ENCODE measurements at regions not wholly inside any gene's neighbourhood (a gene's known extent, or its start where the extent isn't known, plus 50 kb on each side); places are given as distances from the start of the nearest gene placed in this dataset.
"Not testable (repeated sequence)": the region's sequence is repeated elsewhere in the genome, so short reads cannot be mapped to it uniquely, and the experiment has no call there.

DNA sequence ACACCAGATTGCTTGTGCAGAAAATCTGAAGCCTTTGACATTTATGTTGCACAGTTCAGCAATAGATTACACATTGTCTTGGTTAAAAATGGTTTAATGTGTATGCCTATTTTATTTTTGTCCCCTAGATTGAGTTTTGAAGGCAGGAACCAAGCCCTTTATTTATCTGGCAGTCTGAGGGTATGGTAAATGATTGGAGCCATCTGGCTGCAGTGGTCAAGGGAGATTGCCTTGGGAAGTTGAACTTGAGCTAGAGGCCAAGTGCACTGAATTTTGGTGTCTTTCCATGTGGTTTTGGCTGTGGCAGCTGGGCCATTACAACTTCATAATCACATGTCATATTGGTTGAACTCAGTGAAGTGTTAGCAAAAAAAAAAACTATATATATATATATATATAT is 248.7 kb upstream of the C2CD4B start:
- DNase-seq, result no peak

DNA sequence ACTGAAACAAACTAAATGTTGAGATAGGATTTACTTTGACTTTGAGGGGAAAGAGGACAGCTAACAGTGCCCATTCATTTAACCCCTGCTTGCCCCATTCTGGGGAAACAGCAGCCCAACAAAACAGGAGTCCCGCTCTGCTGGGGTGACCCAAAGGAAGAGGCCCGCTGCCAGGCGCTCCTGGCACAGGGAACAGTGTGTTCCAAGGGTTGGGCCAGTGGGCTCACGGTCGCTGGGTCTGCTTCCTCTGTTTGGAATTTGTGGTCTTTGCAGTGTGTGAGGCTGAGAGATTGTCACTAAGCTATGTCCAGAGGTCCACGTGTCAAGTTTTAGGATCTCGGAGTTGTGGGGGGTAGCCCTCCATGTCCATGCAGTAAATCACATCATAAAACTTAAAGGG is 250.4 kb upstream of the C2CD4B start:
- DNase-seq, result no peak

DNA sequence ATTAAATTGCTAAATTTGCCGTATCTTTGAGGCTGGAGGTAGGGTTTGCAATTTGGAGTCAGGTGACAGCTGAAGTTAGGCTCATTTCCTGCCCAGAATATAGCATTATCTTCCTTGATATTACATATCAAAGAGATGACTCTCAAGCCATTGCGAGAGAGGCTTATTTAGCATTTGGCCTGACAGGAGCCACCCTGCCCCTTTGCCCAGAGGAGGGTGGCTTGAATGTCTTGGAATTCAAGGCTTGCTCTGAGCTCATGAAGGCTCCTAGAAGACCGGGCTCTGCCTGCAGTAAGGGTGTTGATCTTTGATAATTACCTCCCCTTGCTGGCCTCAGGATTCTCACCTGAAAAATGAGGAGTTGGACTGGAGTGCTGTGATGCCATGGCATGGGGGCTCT is 251.4 kb upstream of the C2CD4B start:
- DNase-seq, result no peak

DNA sequence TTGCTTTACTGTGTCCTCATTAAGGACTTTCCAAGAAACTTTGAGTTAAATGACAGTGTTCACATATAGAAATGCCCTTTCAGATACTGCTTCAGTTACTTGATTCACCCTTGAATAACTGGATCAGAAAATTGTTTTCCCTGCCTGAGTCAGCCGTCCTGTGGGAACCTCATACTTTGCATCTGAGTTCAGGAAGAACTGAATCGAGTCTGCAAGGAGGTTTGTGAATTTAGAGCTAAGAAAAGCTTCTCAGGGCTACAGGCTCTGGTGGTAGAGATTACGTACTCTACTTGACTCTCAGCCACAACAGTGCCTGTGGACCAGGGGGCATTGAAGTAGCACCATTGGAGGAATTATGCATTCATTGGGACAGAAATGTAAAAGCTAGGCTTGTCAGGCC is 252.4 kb upstream of the C2CD4B start:
- no peak for DNase-seq

DNA sequence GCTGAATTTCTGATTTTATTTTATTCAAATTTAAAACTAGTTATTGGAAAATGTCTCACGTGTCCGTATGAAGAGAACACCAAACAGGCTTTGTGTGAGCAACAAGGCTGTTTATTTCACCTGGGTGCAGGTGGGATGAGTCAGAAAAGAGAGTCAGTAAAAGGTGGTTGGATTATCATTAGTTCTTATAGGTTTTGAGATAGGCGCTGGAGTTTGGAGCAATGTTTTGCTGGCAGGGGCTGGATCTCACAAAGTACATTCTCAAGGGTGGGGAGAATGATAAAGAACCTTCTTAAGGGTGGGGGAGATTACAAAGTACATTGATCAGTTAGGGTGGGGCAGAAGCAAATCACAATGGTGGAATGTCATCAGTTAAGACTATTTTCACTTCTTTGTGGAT is 253.4 kb upstream of the C2CD4B start:
- DNase-seq, result not testable (repeated sequence)

DNA sequence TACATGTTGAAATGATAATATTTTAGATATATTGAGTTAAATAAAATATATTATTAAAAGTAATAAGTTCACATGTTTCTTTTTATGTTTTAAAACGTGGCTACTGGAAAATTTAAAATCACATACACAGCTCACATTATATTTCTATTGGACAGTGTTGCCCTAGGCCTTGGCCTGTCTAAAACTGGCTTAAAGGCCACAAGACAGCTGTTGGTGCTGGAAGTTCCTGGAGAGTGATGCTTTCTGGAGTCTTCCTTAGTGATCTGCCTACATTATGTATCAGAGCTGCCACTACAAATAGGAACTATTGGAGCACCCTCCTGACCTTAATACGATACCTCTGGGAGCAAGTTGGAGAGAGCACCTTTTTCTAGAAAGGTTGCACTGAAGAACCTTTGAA is 254.1 kb upstream of the C2CD4B start:
- no peak for DNase-seq

DNA sequence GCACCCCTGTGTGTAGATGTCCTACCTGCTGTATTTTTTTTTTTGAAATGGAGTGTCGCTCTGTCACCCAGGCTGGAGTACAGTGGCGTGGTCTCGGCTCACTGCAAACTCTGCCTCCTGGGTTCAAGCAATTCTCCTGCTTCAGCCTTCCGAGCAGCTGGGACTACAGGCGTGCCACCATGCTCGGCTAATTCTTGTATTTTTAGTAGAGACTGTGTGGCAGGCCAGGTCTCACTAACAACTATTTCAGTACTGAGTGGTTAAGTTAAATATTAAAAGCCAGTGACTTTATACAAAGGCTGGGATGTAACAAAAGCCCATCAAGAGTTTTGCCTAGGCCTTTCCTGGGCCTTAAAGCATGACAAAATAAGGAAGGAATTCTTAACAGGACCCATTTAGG is 255.3 kb upstream of the C2CD4B start:
- not testable (repeated sequence) for DNase-seq

DNA sequence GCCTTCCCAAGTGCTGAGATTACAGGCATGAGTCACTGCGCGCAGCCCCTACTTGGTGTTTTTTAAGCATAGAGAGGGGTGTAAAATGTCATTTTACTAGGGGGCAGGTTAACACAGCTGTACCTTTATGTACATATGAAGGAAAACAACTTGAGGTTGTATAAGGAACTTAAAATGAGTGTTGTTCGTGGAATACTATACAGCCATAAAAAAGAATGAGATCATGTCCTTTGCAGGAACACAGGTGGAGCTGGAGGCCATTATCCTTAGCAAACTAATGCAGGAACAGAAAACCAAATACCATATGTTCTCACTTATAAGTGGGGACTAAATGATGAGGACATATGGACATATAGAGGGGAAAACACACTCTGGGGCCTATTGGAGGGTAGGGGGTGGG is 256.2 kb upstream of the C2CD4B start:
- no peak for DNase-seq

DNA sequence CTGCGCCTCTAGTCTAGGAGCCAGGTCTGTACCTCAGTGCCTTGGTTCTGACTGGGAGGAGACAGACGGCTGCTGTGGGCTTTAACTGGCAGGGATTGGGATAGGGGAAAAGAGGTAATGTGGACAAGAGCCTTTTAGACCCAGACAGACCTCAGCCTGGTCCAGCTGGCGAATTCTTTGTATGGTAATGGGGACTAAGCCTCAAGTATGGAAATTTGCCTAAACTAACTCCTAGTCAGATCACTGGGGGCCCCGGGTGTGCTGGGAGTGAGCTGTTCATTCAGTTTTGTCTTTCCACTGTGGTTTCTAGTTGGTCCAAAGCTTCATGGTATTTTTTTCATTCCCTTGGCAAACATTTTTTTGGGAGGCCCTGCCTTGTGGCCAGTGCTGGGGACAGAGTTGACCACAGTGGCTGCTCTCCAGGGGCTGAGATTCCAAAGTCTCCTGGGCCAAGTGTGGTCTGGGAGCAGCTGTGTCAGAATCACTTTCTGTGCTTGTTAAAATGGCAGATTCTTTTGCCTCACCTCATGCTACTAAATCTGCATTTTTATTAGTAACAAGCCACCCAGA is 261.4 kb upstream of the C2CD4B start:
- no peak for DNase-seq

DNA sequence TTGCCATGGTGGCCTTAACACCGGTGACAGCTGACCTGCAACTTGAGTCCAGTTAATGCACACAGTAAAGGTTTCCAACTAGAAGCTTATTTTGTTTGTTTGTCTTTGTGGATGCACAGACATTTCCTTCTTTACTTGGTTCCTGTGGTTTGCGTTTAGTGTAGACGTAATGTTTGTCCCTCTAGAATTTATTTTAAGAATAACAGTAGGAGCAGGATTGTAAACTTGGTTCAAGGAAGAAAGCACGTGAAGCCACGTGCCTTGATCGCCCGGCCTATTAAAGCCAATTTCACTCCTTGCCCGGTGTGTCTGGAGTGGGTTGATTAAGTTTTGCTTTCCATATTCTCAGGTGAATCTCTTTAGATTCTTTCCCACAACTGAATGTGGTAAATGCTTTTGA is 263.2 kb upstream of the C2CD4B start:
- DNase-seq, result no peak

DNA sequence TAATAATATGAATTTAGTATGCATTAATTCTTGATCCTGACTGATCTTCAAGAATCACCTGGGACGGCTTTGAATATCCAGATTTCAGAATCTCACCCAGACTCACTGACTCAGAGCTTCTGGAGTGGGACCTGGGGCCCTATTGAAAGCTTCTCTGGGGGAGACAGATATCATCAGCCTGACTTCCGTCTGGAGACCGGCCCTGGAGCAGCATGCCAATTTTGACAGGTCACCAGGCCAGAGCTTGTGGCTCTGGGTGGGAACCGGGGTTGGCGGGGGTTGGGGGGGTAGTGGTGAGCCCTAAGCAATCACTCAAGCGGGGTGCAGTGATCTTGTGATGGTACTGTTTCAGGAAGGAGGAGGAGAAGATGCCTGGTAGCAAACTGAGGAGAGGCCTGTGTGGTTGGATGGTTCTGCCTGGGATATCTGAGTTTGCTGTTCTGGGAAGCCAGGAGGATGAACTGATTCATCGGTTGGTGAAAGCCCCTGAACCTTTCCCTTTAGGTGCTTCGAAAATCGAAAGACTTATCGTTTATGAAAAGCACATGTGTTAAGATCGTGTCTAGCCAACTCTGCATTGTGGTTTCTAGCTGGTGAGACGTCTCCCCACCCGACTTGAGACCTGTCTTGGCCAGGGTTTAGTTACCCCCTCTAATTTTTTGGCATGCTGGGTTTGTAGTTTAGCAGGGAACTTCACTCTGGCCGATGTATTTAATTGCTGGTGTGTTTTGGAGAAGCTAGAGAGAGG is 263.9 kb upstream of the C2CD4B start:
- no peak for DNase-seq

DNA sequence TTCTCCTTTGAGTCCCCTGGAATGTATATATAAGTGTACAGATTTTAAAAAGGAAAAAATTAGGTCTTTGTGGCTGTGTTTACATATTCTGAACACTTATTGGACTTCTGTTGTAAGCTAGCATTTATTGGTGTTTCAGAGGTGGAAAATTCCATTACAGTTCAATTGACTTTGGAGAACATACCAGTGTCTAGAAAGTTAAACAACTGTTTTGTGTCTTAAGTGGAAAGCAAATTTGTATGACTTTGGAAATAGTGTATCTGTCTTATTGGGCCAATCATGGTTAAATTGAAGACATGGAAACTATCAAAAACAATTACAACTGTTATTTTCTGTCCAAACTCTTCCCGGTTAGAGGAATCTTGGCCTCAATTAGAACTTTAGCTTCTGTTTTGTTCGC is 265.0 kb upstream of the C2CD4B start:
- DNase-seq, result no peak

DNA sequence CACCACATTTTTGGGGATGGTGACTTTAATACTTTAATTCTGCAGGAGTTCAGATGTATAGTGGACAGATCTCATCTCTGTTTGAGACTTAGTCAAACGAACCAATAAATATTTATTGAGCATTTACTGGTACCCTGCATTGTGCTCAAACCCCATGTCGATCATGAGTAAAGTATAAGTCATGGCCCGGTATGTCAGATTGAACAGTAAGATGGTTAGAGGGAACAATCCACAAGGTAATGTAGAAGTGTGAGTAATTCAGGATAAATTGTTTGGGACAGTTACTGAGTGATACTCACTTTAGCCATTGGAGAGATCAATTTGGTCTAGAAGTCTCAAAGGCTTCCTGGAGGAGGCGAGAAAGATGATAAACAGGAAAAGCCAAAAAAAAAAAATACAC is 265.5 kb upstream of the C2CD4B start:
- no peak for DNase-seq

DNA sequence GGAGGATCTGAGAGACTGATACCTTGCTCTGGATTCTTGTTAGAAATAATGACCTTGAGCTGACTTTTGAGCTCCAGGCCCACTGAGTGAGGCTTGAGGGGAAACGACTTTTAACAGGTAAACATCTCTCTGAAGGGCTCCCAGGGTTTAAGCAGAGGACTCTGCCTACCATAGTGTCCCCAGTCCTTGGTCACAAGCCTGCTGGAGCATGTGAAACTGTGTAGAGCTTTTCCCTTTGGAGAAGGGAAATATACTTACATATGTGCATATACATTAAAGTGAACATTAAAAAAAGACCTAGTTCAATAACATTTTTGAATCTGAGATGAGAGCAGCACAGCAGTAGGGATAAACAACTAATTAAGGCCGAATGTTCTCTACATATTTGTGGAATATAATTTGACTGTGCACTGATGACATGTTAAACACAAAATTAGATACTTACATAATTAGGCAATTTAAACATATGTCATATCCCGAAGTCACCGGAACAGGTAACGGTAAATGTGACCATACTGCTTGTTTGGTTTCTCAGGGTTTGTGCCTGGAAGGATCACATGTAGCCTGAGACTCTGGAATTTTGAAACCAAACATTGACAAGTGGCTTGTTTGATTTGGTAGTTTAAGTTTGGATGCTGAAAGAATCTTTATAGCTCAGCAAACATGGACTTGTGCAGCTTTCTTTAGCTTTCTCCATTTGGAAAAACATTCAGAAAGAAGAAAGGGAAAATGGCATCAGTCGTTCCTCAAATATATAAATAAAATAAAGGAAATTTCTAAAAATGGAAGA is 266.1 kb upstream of the C2CD4B start:
- no peak for DNase-seq

DNA sequence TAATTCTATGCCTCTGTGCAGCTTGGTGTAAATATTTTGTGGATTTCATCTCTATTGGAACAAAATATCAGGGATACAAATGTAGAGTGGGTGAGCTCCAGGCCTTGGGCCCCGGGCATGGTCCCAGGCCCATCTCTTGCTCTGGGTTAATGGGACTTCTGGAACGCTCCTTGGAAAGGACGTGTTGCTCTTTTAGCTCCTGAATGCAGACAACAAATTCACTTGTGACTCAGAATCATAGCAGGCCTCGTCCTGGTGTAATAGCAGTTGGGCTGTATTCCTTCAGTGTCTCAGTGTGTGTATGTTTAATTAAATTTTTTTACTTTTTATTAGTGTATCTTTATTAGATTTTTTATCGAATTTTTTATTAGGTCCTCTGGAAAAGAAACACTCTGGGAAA is 266.7 kb upstream of the C2CD4B start:
- DNase-seq, result no peak

DNA sequence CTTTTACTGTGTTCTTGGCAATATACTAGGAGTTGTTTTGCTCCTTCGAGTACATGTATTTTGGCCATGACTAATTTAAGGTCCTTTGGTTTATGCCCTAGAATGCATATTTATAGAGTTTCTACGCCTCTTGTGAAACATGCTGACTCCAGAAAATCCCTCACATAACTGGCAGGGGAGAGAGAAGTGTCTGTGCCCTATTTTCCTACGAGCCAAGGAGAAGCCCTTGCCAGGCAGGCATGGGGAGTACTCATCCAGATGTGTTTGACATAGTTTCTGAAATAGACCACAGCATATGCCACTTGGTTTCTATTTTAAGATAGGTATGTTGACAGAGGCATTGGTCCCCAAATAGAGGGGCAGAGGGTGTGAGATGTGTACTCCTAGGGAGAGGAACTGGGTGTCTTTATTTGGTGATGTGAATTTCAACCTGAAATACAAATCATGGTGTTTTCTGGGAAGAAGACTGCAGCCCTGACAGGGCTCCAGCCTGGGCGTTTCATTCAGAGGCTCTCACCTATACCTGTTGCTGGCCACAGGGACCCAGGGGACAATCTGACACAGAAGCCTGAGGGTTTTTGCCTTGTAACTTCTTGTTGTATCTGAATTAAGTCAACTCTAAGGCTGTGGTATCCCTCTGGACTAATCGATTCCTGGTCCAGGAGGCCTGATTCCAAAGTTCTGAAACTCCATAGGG is 267.8 kb upstream of the C2CD4B start:
- DNase-seq, result no peak

DNA sequence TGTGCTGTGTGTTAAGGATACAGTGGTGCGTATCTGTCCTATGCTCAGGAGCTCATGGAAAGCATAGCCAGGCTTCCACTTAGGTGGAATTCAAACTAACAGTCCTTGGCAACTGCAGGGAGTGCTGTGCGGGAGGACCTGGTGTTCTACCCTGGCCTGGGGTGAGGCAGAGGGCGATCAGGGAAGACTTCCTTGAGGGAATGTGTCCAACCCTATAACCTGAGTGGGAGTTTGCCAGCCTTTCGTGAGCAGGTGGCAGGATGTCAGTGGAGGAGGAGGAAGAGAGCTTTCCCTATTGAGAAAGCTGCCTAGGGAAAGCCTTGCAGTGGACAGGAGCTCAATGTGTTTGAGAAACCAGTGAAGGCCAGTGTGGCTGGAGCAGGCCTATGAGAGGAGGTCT is 271.1 kb upstream of the C2CD4B start:
- no peak for DNase-seq

DNA sequence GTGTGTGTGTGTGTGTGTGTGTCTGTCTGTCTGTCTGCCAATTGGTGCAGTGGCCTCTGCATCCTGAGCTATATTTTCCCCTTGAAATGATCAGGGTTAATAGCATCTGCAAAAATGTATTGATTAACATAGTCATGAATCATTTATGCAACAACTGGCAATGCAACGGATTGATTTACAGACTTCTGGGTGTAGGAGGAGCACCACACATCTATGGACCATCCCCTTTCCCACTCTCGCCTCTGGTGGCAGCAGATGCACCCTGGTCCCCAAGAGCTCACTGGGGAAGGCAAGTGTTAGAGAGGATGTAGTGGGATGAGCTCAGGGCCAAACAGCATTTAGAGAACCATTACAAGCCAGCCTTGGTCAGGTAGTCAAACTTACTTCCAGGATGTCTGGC is 272.7 kb upstream of the C2CD4B start:
- DNase-seq, result no peak

DNA sequence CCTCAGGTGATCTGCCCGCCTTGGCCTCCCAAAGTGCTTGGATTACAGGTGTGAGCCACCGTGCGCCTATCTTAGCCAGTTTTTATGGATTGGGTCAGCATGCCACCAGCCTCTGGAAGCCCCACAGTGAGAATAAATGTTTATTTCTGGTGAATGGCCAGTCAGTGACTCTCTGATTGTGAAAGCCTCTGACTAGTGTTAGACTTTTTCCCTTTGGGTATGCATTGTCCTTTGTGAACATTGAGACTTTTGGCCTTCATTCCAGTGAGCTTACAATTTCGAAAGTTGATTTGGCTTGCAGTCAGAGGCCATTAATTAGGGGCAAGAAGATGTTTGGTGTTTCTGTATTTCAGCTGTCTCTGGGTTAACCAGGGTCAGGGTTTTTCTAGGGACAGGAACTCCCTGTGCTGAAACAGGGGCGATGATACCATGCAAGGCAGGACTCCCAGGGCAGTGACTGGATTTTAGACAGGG is 274.5 kb upstream of the C2CD4B start:
- DNase-seq, result no peak

DNA sequence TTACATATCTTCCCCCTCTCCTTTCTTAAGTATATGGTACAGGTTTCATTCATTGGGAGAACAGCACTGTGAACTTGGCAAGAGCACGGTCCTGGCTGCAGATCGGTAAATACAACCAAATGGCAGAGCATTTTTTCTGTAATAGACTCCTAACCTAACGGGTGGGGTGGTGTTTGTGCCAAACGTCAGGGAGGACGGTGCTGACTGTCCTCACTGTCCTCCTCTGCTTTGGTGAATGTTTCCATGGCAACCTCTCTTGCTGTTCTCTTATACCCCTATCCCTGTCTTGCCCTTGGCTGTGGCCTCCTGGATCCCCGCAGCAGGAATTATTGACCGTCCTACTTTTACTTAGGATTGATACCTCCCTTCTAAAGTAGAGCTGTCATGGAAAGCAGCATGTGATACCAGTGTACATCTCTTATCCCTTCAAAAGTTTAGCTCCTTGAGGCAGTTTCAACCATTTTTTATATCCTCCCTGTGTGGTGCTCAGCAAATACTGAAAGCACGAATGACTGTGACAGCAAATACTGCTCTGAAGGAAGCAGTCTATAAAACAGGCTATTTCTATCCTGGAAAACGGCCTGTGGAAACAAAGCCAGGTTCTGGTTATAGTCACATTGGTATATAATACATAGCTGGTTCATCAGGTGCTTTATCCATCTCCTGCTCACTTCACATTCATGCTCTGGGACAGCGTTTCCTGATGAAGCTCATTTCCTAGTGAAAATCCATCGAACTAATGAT is 275.4 kb upstream of the C2CD4B start:
- DNase-seq, result no peak

DNA sequence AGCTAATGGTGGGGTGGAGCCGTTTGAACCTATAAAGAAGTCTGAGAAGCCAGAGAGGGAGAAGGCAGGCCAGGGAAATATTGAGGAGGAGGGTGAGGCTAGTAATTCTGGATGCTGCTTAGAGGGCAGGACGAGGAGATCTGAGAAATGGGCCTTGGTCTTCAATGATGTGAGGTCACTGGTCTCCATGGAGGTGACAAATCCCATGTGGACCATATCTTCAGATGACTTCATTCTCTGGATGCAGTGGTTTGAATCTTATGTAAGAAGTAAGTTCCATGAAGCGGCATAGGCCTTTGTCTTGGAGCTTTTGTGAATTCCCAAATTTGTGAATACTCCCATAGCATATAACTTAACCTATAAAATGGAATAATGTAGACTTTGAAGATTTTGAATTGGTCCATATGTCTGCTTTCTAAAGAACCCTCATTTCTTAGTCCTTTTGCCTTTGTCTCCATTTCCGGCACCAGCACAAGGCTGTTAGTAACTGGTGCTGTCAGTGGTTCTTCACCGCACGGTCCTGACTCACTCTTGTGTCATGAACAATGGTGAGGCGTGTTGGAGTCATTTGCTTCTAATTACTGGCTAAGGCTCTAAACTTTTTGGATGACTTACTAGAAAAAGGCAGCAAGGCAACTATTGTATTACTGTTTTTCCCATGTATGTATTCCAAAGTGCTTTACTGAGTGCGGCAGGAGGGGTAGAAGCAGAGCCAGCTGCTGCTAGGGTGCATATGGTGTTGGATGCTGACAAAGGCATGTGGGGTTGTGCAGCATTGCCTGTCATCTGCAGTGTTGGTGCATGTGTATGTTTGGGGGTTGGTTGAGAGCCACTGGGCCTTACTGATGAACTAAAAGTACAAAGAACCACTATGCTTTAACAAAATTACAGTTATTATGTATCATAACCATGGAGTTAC is 279.3 kb upstream of the C2CD4B start:
- DNase-seq, result no peak

DNA sequence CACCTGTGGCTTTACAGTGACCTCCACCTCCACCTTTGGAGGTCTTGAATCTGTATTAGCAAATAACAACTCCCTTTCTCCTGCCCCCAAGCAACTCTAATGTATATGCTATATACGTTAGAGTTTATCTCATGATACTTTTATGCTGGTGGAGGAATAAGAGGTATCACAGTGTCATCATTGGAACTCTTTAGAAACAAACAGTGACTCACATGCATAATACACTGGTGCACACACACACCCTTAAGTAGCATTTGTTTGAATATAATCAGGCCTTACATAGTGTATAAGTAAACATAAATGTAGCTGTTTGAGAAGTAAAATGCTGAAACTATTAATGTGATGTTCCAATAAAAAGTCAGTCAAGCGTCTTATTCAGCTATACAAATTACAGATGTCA is 280.2 kb upstream of the C2CD4B start:
- DNase-seq, result no peak

All from CD4-positive, alpha-beta T cell treated with Interleukin-10 for 1 hour (primary cell).